Osteocyte (in vitro differentiated cells): ENCODE measurements at regions not wholly inside any gene's neighbourhood (a gene's known extent, or its start where the extent isn't known, plus 50 kb on each side); places are given as distances from the start of the nearest gene placed in this dataset.
A peak's percentile ranks its signal among the peaks of the same experiment; 100 is the strongest.
"Not testable (repeated sequence)": the region's sequence is repeated elsewhere in the genome, so short reads cannot be mapped to it uniquely, and the experiment has no call there.

Experiments used
- DNase-seq: peaks from one replicate; pipeline ENCODE4 v3.0.0; 2021; ENCODE audit warnings: mixed read lengths; ENCODE audit not compliant: unreplicated experiment; ENCODE audit errors: extremely low spot score
- H3K27ac Mint-ChIP-seq: one replicate; pipeline ENCODE4 v1.8.0; 2021; ENCODE audit warnings: mild to moderate bottlenecking, mixed read lengths; ENCODE audit not compliant: unreplicated experiment
- H3K27me3 Mint-ChIP-seq: one replicate; pipeline ENCODE4 v1.8.0; 2021; ENCODE audit warnings: mixed read lengths; ENCODE audit not compliant: unreplicated experiment
- H3K36me3 Mint-ChIP-seq: one replicate; pipeline ENCODE4 v1.8.0; 2021; ENCODE audit warnings: mixed read lengths; ENCODE audit not compliant: unreplicated experiment
- H3K4me1 Mint-ChIP-seq: one replicate; pipeline ENCODE4 v1.8.0; 2021; ENCODE audit warnings: mixed read lengths; ENCODE audit not compliant: unreplicated experiment
- H3K4me3 Mint-ChIP-seq: one replicate; pipeline ENCODE4 v1.8.0; 2021; ENCODE audit warnings: mild to moderate bottlenecking, moderate library complexity, mixed read lengths; ENCODE audit not compliant: unreplicated experiment
- H3K9me3 Mint-ChIP-seq: one replicate; pipeline ENCODE4 v1.8.0; 2021; ENCODE audit warnings: mixed read lengths; ENCODE audit not compliant: unreplicated experiment
- TF ChIP-seq, protein P1 (sequence below): fragments of 200-600 bp; sonication (generic); IDR thresholded peaks from 2 replicates; pipeline ENCODE4 v1.5.0; 2021; ENCODE audit warnings: antibody characterized with exemption, mild to moderate bottlenecking, moderate library complexity

DNA sequence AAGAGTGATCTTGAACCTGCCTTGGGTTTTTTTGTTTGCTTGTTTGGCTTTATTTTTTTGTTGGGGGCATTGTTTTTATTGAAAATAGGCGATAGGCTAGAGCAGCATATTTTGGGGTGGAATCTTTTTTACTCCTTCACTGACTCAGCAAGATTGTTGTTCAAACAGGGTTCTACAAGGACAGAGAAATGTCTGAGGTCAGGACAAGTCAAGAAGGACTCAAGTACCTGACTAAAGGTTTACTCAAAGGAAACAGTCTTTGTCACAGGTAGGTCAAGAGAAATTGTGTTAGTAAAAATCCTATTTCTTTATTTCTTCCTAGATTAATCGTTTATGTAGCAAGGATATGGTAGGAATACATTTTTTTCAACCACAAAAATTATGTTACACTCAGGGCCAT, 1564.0 kb upstream of the CDH9 start:
- Mint-ChIP-seq H3K4me1 (no peaks in the 10 kb centered on the region), H3K27me3 (peaks cover 12% of the 10 kb centered on the region), H3K9me3 (peaks cover 5% of the 10 kb centered on the region), H3K36me3 (no peaks in the 10 kb centered on the region), H3K27ac (no peak overlapping the region), H3K4me3 (no peak overlapping the region)
- TF ChIP-seq, protein P1, sequence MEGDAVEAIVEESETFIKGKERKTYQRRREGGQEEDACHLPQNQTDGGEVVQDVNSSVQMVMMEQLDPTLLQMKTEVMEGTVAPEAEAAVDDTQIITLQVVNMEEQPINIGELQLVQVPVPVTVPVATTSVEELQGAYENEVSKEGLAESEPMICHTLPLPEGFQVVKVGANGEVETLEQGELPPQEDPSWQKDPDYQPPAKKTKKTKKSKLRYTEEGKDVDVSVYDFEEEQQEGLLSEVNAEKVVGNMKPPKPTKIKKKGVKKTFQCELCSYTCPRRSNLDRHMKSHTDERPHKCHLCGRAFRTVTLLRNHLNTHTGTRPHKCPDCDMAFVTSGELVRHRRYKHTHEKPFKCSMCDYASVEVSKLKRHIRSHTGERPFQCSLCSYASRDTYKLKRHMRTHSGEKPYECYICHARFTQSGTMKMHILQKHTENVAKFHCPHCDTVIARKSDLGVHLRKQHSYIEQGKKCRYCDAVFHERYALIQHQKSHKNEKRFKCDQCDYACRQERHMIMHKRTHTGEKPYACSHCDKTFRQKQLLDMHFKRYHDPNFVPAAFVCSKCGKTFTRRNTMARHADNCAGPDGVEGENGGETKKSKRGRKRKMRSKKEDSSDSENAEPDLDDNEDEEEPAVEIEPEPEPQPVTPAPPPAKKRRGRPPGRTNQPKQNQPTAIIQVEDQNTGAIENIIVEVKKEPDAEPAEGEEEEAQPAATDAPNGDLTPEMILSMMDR = no peak
- no peak for DNase-seq

DNA sequence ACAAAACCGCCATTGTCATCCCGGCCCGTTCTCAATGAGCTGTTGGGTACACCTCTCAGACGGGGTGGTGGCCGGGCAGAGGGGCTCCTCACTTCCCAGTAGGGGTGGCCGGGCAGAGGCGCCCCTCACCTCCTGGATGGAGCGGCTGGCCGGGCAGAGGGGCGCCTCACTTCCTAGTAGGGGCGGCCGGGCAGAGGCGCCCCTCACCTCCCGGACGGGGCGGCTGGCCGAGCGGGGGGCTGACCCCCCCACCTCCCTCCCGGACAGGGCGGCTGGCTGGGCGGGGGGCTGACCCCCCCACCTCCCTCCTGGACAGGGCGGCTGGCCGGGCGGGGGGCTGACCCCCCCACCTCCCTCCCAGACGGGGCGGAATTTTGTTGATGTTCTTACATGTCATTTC, 1558.3 kb upstream of the CDH9 start:
- H3K4me1 Mint-ChIP-seq, H3K27me3 Mint-ChIP-seq, DNase-seq, H3K4me3 Mint-ChIP-seq, H3K27ac Mint-ChIP-seq, H3K9me3 Mint-ChIP-seq, H3K36me3 Mint-ChIP-seq: not testable (repeated sequence)

DNA sequence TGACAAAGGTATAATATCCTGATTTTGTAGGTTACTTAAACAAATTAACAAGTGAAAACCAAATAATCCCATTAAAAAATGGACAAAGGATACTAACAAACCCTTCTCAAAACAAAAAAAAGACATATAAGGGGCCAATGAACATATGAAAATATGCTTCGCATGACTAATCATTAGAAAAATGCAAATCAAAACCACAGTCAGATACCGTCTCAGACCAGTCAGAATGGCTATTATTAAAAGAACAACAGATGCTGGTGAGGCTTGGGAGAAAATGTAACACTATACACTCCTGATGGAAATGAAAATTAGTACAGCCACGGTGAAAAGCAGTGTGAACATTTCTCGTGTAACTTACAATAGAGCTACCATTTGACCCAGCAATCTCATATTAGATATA, 1542.2 kb upstream of the CDH9 start:
- Mint-ChIP-seq H3K9me3 (peaks cover 26% of the 10 kb centered on the region), H3K36me3 (peaks cover 6% of the 10 kb centered on the region), H3K4me1 (peaks cover 22% of the 10 kb centered on the region), H3K27ac (peak overlapping the region; percentile 50), H3K27me3 (peaks cover 7% of the 10 kb centered on the region), H3K4me3 (no peak overlapping the region)
- DNase-seq = no peak
- TF ChIP-seq, protein P1 = no peak

DNA sequence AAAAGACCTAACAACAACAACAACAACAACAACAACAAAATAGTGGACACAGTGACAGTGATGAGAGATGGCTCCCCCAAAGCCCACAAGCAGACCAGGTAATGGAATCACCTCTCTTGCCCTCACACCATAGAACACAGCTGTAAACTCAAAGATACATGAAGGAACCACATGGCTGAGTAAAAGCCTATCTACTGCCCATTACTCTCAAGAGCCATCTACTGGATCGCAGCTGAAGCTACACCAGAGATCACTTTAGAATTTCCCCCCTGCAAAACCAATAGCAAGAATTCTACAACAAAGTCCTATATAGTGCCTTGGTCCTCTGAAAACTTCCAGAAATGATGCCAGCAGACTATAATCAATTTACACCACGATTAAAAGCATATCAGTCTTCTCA, 1537.6 kb upstream of the CDH9 start:
- no peaks in the 10 kb centered on the region for H3K27me3 Mint-ChIP-seq
- no peak overlapping the region for H3K27ac Mint-ChIP-seq
- TF ChIP-seq, protein P1 = peak; percentile 42
- no peak for DNase-seq
- no peak overlapping the region for H3K4me3 Mint-ChIP-seq
- peaks cover 26% of the 10 kb centered on the region for H3K9me3 Mint-ChIP-seq
- peaks cover 6% of the 10 kb centered on the region for H3K36me3 Mint-ChIP-seq
- peaks cover 23% of the 10 kb centered on the region for H3K4me1 Mint-ChIP-seq

DNA sequence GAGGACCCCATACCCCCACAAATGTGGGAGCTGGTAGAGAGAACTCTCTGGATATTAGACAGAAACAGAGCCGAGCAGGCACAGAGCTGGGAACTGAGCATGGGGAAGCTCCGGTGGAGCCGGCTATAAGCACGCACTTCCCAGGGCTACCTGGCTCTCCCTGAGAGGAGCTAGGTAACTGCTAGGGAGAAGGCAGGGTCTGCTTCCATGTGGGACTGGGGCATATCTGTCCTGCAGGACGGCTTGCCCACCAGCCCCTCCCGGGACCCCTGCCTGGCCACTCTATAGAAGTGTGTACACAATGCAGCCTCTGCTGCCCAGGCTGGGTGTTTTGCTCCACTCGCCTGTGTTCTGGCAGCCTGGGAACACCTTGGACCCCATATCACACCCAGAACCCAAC, 1537.0 kb upstream of the CDH9 start:
- Mint-ChIP-seq H3K36me3 (peaks cover 6% of the 10 kb centered on the region), H3K27ac (no peak overlapping the region), H3K27me3 (no peaks in the 10 kb centered on the region)

More for the DNA sequence above, 1537.0 kb upstream of the CDH9 start:
- DNase-seq = no peak
- Mint-ChIP-seq H3K4me3 (no peak overlapping the region), H3K9me3 (peaks cover 26% of the 10 kb centered on the region), H3K4me1 (peaks cover 17% of the 10 kb centered on the region)
- TF ChIP-seq, protein P1 = no peak
